ENCODE measurements at regions not wholly inside any gene's neighbourhood (a gene's known extent, or its start where the extent isn't known, plus 50 kb on each side); places are given as distances from the start of the nearest gene placed in this dataset.
"Not testable (repeated sequence)": the region's sequence is repeated elsewhere in the genome, so short reads cannot be mapped to it uniquely, and the experiment has no call there.

GRCh38 chr2:17362956-17363355, 155.3 kb downstream of the RAD51AP2 start:
- DNase-seq: no peak

DNA sequence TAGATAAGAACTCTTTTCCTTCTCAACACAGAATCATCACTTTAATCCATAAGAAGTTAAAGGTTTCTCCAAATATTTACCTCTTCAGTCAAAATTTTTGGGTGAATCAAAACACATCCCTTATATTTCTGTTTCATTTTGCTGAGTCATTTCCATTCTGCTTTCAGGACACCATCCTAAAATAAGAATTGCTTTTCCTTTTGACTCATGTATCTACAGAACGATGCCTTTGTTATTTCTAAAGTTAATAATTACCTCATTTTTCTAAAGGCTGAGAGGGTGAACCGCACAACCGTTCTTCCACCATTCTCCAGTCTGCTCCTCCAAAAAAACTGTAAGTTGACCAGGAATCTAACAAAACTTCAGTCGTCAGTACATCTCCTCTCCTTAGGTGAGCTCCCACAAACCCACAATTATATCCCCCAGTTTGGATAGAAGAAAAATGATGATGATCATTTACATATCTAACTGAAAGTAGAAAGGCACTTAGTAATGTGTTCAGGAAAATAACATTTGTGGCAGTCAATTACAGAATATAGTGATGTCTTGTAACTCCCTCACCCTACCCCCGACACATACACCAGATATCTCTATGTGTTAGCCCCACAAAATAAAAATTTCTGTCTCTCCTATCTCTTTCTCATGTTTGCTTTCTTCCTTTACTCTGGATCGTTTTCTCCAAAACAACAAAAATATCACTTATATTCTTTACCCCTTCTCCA, 162.5 kb downstream of the RAD51AP2 start:
- DNase-seq: no peak

DNA sequence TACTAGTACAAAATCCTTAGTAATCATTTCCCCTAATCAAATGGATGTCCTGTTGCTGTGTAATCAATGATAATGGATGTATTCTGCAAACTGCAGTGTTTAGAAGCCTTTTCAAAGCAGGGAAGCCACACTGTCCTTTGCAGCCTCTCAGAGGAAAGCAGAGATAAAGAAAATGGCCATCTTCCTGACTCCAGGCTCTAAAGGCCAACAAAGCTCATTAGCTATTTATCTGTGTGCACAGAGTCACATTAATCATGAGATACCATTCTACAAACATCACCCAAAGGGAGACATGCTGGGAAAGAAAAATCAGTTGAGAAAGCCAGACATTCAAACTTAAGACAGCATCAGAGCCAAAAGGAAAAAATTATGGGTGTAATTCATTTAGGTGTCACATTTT, 165.0 kb downstream of the RAD51AP2 start:
- DNase-seq: no peak

- DNase-seq: not testable (repeated sequence)
Observed at GRCh38 chr2:17342692-17343091, 175.5 kb downstream of the RAD51AP2 start.

DNA sequence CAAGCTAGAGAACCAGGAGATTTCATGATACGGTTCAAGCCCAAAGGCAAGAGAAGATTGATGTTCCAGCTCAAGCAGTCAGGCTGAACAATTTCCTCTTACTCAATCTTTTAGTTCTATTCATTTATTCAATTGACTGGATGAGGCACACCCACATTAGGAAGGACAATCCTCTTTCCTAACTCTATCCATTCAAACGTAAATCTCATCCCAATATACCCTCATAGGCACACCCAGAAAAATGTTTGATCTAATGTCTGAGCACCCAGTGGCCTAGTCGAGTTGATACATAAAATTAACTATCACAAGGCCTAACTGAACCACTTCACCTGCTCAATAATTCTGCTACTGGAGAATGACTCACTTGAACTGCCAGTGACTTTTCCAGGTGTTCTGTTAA, 180.7 kb downstream of the RAD51AP2 start:
- no peak for DNase-seq

GRCh38 chr2:17336458-17336857, 181.8 kb downstream of the RAD51AP2 start:
- DNase-seq: no peak

GRCh38 chr2:17334300-17334699, 183.9 kb downstream of the RAD51AP2 start:
- DNase-seq: no peak

GRCh38 chr2:17331636-17332035, 186.6 kb downstream of the RAD51AP2 start:
- DNase-seq: no peak

GRCh38 chr2:17328161-17328560, 190.1 kb downstream of the RAD51AP2 start:
- no peak for DNase-seq

DNA sequence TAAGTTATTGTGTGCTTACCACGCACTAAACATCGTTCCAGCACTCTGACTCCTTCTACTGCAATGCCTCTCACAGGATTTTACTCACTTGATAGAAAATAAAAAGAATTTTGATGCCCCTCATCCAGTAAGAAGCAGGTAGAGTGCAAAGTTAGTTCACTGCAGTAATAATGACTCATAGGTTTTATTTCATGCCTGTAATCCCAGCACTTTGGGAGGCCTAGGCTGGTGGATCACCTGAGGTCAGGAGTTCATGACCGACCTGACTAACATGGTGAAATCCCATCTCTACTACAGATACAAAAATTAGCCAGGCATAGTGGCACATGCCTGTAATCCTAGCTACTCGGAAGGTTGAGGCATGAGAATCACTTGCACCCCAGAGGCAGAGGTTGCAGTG, 190.6 kb downstream of the RAD51AP2 start:
- no peak for DNase-seq

- no peak for DNase-seq
Observed at GRCh38 chr2:17326717-17327116, 191.5 kb downstream of the RAD51AP2 start.

DNA sequence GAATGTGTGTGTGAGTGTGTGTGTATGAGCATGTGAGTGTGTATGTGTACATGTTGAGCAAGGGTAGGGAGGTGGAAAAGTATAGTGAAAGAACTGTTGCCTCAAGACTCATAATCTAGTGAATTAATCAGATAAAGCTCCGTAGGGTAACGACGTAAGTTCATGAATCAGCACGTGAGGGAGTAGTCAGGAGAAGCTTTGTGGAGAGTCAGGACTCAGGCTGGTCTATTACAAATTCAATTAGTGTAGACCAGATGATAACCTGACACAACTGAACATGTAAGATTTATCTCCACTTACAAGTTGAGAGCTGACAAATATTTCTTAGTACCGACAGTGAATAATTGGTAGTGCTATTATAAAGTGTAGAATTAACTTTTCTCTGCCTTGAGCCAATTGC, 194.5 kb downstream of the RAD51AP2 start:
- DNase-seq: no peak

DNA sequence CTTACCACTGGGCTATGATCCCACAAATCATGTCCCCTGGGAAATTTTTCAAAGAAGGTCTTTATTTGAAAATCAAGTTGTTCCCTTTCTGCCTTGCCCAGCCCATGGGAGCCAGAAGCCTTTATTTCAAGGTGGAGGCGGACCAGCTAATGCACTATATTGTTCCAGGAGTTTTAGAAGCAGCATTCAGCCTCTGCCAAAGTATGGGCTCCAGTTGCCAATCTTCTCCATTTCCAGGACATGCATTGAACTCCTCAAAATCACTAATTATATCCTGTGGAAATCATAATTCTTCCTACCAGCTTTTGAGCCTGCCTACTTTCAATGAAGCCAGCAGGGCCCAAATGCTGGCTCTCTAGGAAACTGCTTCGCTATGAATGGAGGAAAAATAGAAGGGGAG, 195.8 kb downstream of the RAD51AP2 start:
- DNase-seq: no peak

DNA sequence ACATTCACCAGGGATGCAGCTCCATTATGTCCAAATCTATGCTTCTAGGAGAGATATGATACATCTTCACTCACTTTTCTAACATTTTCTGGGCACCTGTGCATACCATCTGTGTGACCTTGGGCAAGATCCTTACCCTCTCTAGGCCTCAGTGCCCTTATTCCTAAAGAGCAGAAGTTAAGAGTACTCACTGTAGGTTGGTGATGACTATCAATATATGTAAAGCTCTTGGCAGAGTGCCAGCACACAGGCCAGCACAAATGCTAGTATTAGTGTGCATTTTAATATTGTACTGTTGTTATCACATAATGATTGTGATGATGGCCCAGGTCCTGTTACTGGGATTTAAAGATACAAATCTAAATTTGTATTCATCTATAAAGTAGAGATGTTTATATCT, 199.2 kb downstream of the RAD51AP2 start:
- DNase-seq: no peak

DNA sequence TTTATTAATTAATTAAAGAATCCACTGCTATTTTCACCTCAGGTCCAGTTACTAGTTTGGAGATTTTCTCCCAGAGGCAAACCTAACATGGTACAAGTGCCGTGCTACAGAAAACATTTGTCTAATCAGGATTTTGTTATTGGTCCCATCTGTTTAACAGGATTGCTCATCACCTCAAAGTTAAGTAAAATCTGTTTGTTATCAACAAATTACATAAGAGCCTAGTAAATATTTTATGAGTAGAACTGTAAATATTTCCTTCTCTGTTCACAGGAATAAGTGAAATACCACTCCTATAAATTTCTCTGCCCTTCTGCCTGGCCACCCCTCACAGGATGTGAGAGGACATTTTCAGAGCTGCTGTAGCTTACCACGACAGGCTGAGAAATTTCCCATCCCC, 200.2 kb downstream of the RAD51AP2 start:
- no peak for DNase-seq

GRCh38 chr2:17317439-17317976, 200.7 kb downstream of the RAD51AP2 start:
- no peak for DNase-seq

GRCh38 chr2:17313261-17313660, 205.0 kb downstream of the RAD51AP2 start:
- DNase-seq: no peak

GRCh38 chr2:17311771-17312511, 206.3 kb downstream of the RAD51AP2 start:
- no peak for DNase-seq

GRCh38 chr2:17311106-17311619, 207.1 kb downstream of the RAD51AP2 start:
- DNase-seq: no peak

GRCh38 chr2:17309741-17310339, 208.4 kb downstream of the RAD51AP2 start:
- peak; percentile 65 to 85 for DNase-seq

GRCh38 chr2:17309181-17309580, 209.1 kb downstream of the RAD51AP2 start:
- no peak for DNase-seq

DNA sequence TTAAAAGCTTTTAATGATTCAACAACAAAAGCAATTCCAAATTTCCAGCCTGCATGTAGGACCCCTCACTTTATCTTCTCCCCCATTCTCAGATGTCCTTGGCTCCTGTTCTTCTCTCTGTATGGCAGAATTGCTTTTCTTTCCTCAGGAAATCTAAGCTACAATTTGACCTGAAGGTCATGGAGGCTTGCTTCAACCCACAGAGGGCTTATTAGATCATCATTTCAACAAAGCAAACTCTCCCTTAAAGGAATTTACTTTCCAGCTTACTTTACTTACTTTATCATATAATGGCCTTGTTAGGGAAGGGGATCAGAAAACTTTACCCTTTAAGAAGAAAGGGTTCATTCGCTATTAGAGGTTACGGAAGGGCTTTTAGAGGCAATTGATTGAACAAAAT, 211.5 kb downstream of the RAD51AP2 start:
- no peak for DNase-seq

DNA sequence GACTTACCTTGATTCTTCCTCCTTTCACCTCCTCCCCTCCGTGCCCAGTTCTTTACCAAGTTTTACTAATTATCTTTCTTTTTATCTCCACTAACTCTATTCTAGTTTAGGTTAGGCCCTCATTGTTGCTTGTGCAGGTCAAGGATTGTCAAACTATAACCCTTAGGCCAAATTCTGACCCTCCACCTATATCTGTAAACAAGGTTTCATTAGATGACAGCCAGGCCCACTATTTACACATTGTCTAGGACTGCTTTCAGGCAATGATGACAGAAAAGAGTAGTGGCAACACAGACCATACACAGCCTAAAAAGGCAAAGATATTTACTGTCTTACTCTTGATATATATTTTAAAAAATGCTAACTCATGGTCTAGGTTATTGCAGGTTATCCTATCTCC, 212.0 kb downstream of the RAD51AP2 start:
- DNase-seq: no peak

- DNase-seq: no peak
Observed at GRCh38 chr2:17303521-17303920, 214.7 kb downstream of the RAD51AP2 start.
